ENCODE measurements at regions not wholly inside any gene's neighbourhood (a gene's known extent, or its start where the extent isn't known, plus 50 kb on each side); places are given as distances from the start of the nearest gene placed in this dataset.

DNA sequence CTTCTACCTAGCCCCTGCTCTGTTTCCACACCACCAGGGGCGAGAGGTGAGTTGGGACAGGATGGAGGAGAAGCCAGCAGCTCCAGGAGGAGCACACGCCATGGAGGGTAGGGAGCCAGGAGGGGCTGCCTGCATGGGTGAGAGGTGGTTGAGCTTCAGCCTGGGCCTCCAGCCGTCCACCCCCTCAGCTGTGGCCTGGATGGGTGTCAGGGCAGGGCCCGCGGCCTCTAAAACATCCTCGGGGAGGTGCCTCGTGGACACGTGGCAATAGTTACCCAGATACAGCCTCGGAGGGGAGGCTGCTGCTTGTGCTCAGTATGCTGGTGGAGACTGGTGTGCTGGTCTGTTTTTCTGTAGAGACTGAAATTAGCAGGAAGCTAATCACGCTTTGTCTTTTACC, 104.7 kb upstream of the GSE1 start:
- DNase-seq: no peak
- Histone ChIP-seq H3K4me3 (ENCODE audit: low read length) (no peak overlapping the region), H3K27me3 (ENCODE audit: control insufficient read depth, insufficient read depth, low read length) (no peaks in the 10 kb centered on the region), H3K27ac (ENCODE audit: low read length) (no peak overlapping the region), H3K4me1 (ENCODE audit: control insufficient read depth, insufficient read depth, low read length) (no peaks in the 10 kb centered on the region), H3K9me3 (ENCODE audit: control insufficient read depth, insufficient read depth, low read length) (no peaks in the 10 kb centered on the region), H3K36me3 (ENCODE audit: control insufficient read depth, insufficient read depth, low read length) (no peaks in the 10 kb centered on the region)
- no peaks in the 10 kb centered on the region for H3K9me3 Mint-ChIP-seq
- ATAC-seq: no peak
- peaks cover 0 to 10% of the 10 kb centered on the region in 2 donors for H3K4me1 Mint-ChIP-seq
- no peak overlapping the region for H3K4me3 Mint-ChIP-seq
- no peaks in the 10 kb centered on the region for H3K36me3 Mint-ChIP-seq
- intact Hi-C loops (cut with micrococcal nuclease): no loop called here
- peaks cover 0 to 8% of the 10 kb centered on the region in 2 donors for H3K27me3 Mint-ChIP-seq (ENCODE audit: low read depth in 2 of 2)
- H3K27ac Mint-ChIP-seq: no peak overlapping the region
- 85% methylated on average over 10 of the region's 10 CpGs for WGBS (ENCODE audit: insufficient coverage)
- TF ChIP-seq, protein P1, sequence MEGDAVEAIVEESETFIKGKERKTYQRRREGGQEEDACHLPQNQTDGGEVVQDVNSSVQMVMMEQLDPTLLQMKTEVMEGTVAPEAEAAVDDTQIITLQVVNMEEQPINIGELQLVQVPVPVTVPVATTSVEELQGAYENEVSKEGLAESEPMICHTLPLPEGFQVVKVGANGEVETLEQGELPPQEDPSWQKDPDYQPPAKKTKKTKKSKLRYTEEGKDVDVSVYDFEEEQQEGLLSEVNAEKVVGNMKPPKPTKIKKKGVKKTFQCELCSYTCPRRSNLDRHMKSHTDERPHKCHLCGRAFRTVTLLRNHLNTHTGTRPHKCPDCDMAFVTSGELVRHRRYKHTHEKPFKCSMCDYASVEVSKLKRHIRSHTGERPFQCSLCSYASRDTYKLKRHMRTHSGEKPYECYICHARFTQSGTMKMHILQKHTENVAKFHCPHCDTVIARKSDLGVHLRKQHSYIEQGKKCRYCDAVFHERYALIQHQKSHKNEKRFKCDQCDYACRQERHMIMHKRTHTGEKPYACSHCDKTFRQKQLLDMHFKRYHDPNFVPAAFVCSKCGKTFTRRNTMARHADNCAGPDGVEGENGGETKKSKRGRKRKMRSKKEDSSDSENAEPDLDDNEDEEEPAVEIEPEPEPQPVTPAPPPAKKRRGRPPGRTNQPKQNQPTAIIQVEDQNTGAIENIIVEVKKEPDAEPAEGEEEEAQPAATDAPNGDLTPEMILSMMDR (IDR thresholded peaks at IDR 0.05): no peak

DNA sequence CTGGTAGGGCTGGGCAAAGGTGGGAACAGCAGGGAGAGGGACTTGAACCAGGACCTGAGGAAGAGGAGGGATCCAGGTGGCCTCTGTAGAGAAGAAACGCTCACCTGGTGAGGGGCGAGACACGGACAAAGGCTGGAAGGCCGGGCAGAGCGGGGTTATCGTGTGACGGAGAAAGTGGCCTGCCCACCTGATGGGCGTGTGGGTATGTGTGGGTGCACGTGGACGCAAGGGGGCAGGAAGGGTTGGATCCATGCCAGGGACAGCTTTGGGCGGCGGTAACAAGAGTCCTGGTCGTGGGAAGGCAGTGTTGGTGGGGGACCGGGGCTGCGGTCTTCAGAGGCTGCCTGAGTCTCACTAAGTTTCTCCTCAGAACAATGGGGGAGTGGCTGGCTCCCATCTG, 104.1 kb upstream of the GSE1 start:
- peaks cover 0 to 10% of the 10 kb centered on the region in 2 donors for H3K4me1 Mint-ChIP-seq
- Histone ChIP-seq H3K4me1 (ENCODE audit: control insufficient read depth, insufficient read depth, low read length) (no peaks in the 10 kb centered on the region), H3K27ac (ENCODE audit: low read length) (no peak overlapping the region), H3K4me3 (ENCODE audit: low read length) (no peak overlapping the region), H3K36me3 (ENCODE audit: control insufficient read depth, insufficient read depth, low read length) (no peaks in the 10 kb centered on the region), H3K9me3 (ENCODE audit: control insufficient read depth, insufficient read depth, low read length) (no peaks in the 10 kb centered on the region), H3K27me3 (ENCODE audit: control insufficient read depth, insufficient read depth, low read length) (peaks cover 3% of the 10 kb centered on the region)
- H3K36me3 Mint-ChIP-seq: no peaks in the 10 kb centered on the region
- intact Hi-C loops (cut with micrococcal nuclease): no loop called here
- no peaks in the 10 kb centered on the region for H3K9me3 Mint-ChIP-seq
- DNase-seq (no peak), ATAC-seq (no peak)
- H3K27me3 Mint-ChIP-seq (ENCODE audit: low read depth in 2 of 2): peaks cover 0 to 8% of the 10 kb centered on the region in 2 donors
- 91% methylated on average over 15 of the region's 15 CpGs for WGBS (ENCODE audit: insufficient coverage)
- H3K27ac Mint-ChIP-seq: no peak overlapping the region
- H3K4me3 Mint-ChIP-seq: no peak overlapping the region
- TF ChIP-seq, protein P1 (IDR thresholded peaks at IDR 0.05): no peak

DNA sequence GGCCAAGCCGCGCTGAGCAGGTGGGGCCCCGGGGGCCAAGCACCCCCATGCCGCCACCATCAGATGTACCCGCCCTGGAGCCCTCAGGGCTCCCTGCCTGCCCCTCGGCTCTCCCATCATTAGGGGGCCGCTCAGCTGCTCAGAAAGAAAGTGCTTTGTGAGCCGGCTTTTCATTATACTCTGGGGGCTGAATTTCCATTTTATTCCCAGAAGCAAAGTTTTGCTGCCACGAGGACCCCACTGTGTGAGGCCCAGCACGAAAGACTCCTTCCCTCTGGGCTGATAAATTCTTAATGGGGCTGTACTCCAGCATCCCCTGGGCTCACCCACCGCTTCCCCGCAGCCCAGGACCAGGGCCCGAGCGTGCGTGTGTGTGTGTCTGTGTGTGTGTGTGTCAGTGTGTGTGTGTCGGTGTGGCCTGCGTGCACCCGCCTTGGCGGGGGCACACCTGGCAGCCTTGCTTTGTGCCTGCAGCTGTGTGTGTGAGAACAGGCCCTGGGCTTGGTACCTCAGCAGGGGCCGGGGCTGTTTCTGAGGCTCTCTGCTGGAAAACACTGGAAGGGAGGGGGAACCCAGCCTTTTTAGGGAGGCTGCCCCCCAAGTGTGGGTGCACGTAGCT, 103.0 kb upstream of the GSE1 start:
- intact Hi-C loops (cut with micrococcal nuclease): no loop called here
- Mint-ChIP-seq H3K27me3 (ENCODE audit: low read depth in 2 of 2) (peaks cover 0 to 8% of the 10 kb centered on the region in 2 donors), H3K4me3 (no peak overlapping the region), H3K9me3 (no peaks in the 10 kb centered on the region), H3K36me3 (no peaks in the 10 kb centered on the region), H3K4me1 (peaks cover 0 to 10% of the 10 kb centered on the region in 2 donors), H3K27ac (no peak overlapping the region)
- no peaks in the 10 kb centered on the region for H3K9me3 ChIP-seq (ENCODE audit: control insufficient read depth, insufficient read depth, low read length)
- no peaks in the 10 kb centered on the region for H3K4me1 ChIP-seq (ENCODE audit: control insufficient read depth, insufficient read depth, low read length)
- H3K27me3 ChIP-seq (ENCODE audit: control insufficient read depth, insufficient read depth, low read length): peaks cover 3% of the 10 kb centered on the region
- no peak overlapping the region for H3K4me3 ChIP-seq (ENCODE audit: low read length)
- WGBS (ENCODE audit: insufficient coverage): 86% methylated on average over 21 of the region's 21 CpGs
- DNase-seq (no peak), ATAC-seq (no peak)
- H3K27ac ChIP-seq (ENCODE audit: low read length): no peak overlapping the region
- H3K36me3 ChIP-seq (ENCODE audit: control insufficient read depth, insufficient read depth, low read length): no peaks in the 10 kb centered on the region
- TF ChIP-seq, protein P1 (IDR thresholded peaks at IDR 0.05): no peak
